ENCODE measurements at regions not wholly inside any gene's neighbourhood (a gene's known extent, or its start where the extent isn't known, plus 50 kb on each side); places are given as distances from the start of the nearest gene placed in this dataset.

GRCh38 chr1:60152891-60153290, 79.3 kb upstream of the C1orf87 start:
- no peak for DNase-seq

GRCh38 chr1:60151311-60151710, 77.7 kb upstream of the C1orf87 start:
- DNase-seq: no peak

GRCh38 chr1:60149251-60149650, 75.7 kb upstream of the C1orf87 start:
- DNase-seq: no peak

- no peak for DNase-seq
Measured at GRCh38 chr1:60146884-60147283, 73.3 kb upstream of the C1orf87 start.

GRCh38 chr1:60145771-60146170, 72.2 kb upstream of the C1orf87 start:
- DNase-seq: no peak

- no peak for DNase-seq
Measured at GRCh38 chr1:60141743-60142142, 68.2 kb upstream of the C1orf87 start.

GRCh38 chr1:60141276-60141675, 67.7 kb upstream of the C1orf87 start:
- no peak for DNase-seq

- no peak for DNase-seq
Measured at GRCh38 chr1:60137406-60137805, 63.8 kb upstream of the C1orf87 start.

GRCh38 chr1:60136395-60136794, 62.8 kb upstream of the C1orf87 start:
- DNase-seq: no peak

- peak; percentile 80 for DNase-seq
Measured at GRCh38 chr1:60134716-60135115, 61.1 kb upstream of the C1orf87 start.

GRCh38 chr1:60133848-60134247, 60.3 kb upstream of the C1orf87 start:
- DNase-seq: peak; percentile 81

GRCh38 chr1:60133000-60133673, 59.6 kb upstream of the C1orf87 start:
- DNase-seq: peak; percentile 99

- DNase-seq: no peak
Measured at GRCh38 chr1:60132108-60132507, 58.5 kb upstream of the C1orf87 start.

- DNase-seq: peak; percentile 63
Measured at GRCh38 chr1:60130703-60131102, 57.1 kb upstream of the C1orf87 start.

- peak; percentile 83 for DNase-seq
Measured at GRCh38 chr1:60129911-60130310, 56.3 kb upstream of the C1orf87 start.

GRCh38 chr1:60126723-60127122, 53.2 kb upstream of the C1orf87 start:
- peak; percentile 41 for DNase-seq
